ENCODE measurements at regions not wholly inside any gene's neighbourhood (a gene's known extent, or its start where the extent isn't known, plus 50 kb on each side); places are given as distances from the start of the nearest gene placed in this dataset.
"Not testable (repeated sequence)": the region's sequence is repeated elsewhere in the genome, so short reads cannot be mapped to it uniquely, and the experiment has no call there.

DNA sequence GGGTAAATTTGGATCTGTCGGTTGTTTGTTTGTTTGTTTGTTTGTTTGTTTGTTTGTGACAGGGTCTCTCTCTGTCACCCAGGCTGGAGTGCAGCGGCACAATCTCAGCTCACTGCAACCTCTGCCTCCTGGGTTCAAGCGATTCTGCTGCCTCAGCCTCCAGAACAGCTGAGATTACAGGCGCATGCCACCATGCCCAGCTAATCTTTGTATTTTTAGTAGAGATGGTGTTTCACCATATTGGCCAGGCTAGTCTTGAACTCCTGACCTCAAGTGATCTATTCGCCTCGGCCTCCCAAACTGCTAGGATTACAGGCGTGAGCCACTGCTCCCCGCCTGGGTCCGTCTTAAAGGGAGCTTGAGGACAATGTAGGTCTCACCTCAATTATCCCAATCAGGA lies 95.3 kb upstream of the NAA20 start:
- TF ChIP-seq, protein P1, sequence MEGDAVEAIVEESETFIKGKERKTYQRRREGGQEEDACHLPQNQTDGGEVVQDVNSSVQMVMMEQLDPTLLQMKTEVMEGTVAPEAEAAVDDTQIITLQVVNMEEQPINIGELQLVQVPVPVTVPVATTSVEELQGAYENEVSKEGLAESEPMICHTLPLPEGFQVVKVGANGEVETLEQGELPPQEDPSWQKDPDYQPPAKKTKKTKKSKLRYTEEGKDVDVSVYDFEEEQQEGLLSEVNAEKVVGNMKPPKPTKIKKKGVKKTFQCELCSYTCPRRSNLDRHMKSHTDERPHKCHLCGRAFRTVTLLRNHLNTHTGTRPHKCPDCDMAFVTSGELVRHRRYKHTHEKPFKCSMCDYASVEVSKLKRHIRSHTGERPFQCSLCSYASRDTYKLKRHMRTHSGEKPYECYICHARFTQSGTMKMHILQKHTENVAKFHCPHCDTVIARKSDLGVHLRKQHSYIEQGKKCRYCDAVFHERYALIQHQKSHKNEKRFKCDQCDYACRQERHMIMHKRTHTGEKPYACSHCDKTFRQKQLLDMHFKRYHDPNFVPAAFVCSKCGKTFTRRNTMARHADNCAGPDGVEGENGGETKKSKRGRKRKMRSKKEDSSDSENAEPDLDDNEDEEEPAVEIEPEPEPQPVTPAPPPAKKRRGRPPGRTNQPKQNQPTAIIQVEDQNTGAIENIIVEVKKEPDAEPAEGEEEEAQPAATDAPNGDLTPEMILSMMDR (conservative IDR thresholded peaks at IDR 0.05; ENCODE audit: low read length), result not testable (repeated sequence)
- TF ChIP-seq EZH2phosphoT487 (IDR thresholded peaks at IDR 0.05; ENCODE audit: borderline replicate concordance), result not testable (repeated sequence)

Data from Loucy (cell line).